Amygdala (tissue), 56 donors: ENCODE measurements at regions not wholly inside any gene's neighbourhood (a gene's known extent, or its start where the extent isn't known, plus 50 kb on each side); places are given as distances from the start of the nearest gene placed in this dataset.

ENCODE experiments used
- DNase-seq, 56 donors: peaks; one replicate each; lab custom pipeline; 2025; lab: John Stamatoyannopoulos, UW

GRCh38 chr17:77778636-77779489, 179.6 kb upstream of the TNRC6C start:
- DNase-seq = peak in 55 of 56 donors; percentile 45 to 96 (median 89)

GRCh38 chr17:77779711-77780539, 178.6 kb upstream of the TNRC6C start:
- DNase-seq = peak in 23 of 56 donors; percentile 3 to 93 (median 37)

GRCh38 chr17:77781536-77781935, 177.0 kb upstream of the TNRC6C start:
- DNase-seq = no peak

GRCh38 chr17:77782201-77782600, 176.3 kb upstream of the TNRC6C start:
- no peak for DNase-seq

GRCh38 chr17:77782611-77783010, 175.9 kb upstream of the TNRC6C start:
- no peak for DNase-seq

GRCh38 chr17:77783991-77784820, 174.3 kb upstream of the TNRC6C start:
- DNase-seq = no peak

- DNase-seq = no peak
These were observed 173.1 kb upstream of the TNRC6C start for GRCh38 chr17:77785312-77785905.

GRCh38 chr17:77786090-77786489, 172.4 kb upstream of the TNRC6C start:
- no peak for DNase-seq

GRCh38 chr17:77786740-77787505, 171.6 kb upstream of the TNRC6C start:
- no peak for DNase-seq

GRCh38 chr17:77790143-77790829, 168.2 kb upstream of the TNRC6C start:
- DNase-seq = no peak

- no peak for DNase-seq
These were observed 165.9 kb upstream of the TNRC6C start for GRCh38 chr17:77792626-77793025.

- DNase-seq = no peak
These were observed 165.1 kb upstream of the TNRC6C start for GRCh38 chr17:77793146-77793970.

- DNase-seq = no peak
These were observed 164.6 kb upstream of the TNRC6C start for GRCh38 chr17:77793971-77794235.

GRCh38 chr17:77794846-77795245, 163.7 kb upstream of the TNRC6C start:
- DNase-seq = no peak

- no peak for DNase-seq
These were observed 162.8 kb upstream of the TNRC6C start for GRCh38 chr17:77795685-77796084.

GRCh38 chr17:77796176-77796860, 162.2 kb upstream of the TNRC6C start:
- DNase-seq = no peak

GRCh38 chr17:77798031-77798430, 160.5 kb upstream of the TNRC6C start:
- DNase-seq = no peak

GRCh38 chr17:77798481-77798880, 160.0 kb upstream of the TNRC6C start:
- DNase-seq = no peak
